ENCODE measurements at regions not wholly inside any gene's neighbourhood (a gene's known extent, or its start where the extent isn't known, plus 50 kb on each side); places are given as distances from the start of the nearest gene placed in this dataset.
"Not testable (repeated sequence)": the region's sequence is repeated elsewhere in the genome, so short reads cannot be mapped to it uniquely, and the experiment has no call there.

DNA sequence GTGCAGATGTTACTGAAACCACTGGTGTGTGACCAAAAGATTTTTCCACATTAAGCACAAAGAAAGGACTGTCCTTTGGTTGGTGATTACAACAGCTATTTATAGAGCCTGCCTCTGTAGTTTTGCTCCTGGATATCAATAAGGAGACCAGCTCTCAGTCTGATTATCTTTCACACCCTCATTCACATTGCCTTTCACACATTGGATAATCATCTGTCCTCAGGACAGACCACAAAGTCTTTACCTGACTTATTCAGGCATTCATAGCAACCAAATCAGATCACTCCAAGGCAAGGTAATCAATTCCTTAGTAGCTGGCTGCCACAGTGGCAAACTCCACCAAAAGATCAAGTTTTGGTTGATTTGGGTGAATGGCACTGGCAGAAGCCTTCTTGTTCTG lies 59.6 kb upstream of the CPSF6 start:
- no peaks in the 10 kb centered on the region for H3F3A ChIP-seq (ENCODE audit: control insufficient read depth, insufficient read depth)
- no peak overlapping the region for H3K4me3 ChIP-seq (ENCODE audit: low read length)
- TF ChIP-seq EZH2phosphoT487 (IDR thresholded peaks at IDR 0.05; ENCODE audit: borderline replicate concordance, low read length), result no peak
- TF ChIP-seq, protein P1, sequence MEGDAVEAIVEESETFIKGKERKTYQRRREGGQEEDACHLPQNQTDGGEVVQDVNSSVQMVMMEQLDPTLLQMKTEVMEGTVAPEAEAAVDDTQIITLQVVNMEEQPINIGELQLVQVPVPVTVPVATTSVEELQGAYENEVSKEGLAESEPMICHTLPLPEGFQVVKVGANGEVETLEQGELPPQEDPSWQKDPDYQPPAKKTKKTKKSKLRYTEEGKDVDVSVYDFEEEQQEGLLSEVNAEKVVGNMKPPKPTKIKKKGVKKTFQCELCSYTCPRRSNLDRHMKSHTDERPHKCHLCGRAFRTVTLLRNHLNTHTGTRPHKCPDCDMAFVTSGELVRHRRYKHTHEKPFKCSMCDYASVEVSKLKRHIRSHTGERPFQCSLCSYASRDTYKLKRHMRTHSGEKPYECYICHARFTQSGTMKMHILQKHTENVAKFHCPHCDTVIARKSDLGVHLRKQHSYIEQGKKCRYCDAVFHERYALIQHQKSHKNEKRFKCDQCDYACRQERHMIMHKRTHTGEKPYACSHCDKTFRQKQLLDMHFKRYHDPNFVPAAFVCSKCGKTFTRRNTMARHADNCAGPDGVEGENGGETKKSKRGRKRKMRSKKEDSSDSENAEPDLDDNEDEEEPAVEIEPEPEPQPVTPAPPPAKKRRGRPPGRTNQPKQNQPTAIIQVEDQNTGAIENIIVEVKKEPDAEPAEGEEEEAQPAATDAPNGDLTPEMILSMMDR (IDR thresholded peaks at IDR 0.05; ENCODE audit: low read depth, low read length, poor library complexity, severe bottlenecking), result no peak
- H3K27ac ChIP-seq (ENCODE audit: low read depth, low read length), result no peak overlapping the region
- no peaks in the 10 kb centered on the region for H3K9me3 ChIP-seq (ENCODE audit: control insufficient read depth, insufficient read depth, low read length)
- H3K9me2 ChIP-seq (replicated peaks; ENCODE audit: control insufficient read depth, low read length), result no peaks in the 10 kb centered on the region
- no peaks in the 10 kb centered on the region for H3K79me2 ChIP-seq (ENCODE audit: control insufficient read depth, low read length)
- no peaks in the 10 kb centered on the region for H3K36me3 ChIP-seq (ENCODE audit: control insufficient read depth, low read length)
- H3K4me1 ChIP-seq (ENCODE audit: control insufficient read depth, low read length), result no peaks in the 10 kb centered on the region
- no peaks in the 10 kb centered on the region for H3K27me3 ChIP-seq (ENCODE audit: control insufficient read depth, low read length)
- no peaks in the 10 kb centered on the region for H4K20me1 ChIP-seq (ENCODE audit: control insufficient read depth, insufficient read depth, low read depth, low read length)
- no peak overlapping the region for H3K4me2 ChIP-seq (ENCODE audit: low read length)

DNA sequence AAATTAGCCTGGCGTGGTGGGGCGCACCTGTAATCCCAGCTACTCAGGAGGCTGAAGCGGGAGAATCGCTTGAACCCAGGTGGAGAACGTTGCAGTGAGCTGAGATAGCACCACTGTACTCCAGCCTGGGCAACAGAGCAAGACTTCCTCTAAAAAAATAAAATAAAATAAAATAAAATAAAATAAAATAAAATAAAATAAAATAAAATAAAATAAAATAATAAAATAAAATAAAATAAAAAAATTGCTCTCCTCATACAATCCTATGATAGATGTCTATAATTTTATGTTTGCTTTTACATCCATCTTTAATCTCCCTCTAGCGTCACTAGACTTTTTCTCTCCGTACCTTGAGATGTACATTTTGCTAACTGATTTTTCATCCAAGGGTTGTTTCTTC lies 51.8 kb upstream of the CPSF6 start:
- not testable (repeated sequence) for H4K20me1 ChIP-seq (ENCODE audit: control insufficient read depth, insufficient read depth, low read depth, low read length); H3K4me1 ChIP-seq (ENCODE audit: control insufficient read depth, low read length); H3K27ac ChIP-seq (ENCODE audit: low read depth, low read length); H3F3A ChIP-seq (ENCODE audit: control insufficient read depth, insufficient read depth); H3K9me2 ChIP-seq (replicated peaks; ENCODE audit: control insufficient read depth, low read length); H3K27me3 ChIP-seq (ENCODE audit: control insufficient read depth, low read length); H3K36me3 ChIP-seq (ENCODE audit: control insufficient read depth, low read length); H3K4me2 ChIP-seq (ENCODE audit: low read length); H3K79me2 ChIP-seq (ENCODE audit: control insufficient read depth, low read length); H3K4me3 ChIP-seq (ENCODE audit: low read length)
- peaks cover 12% of the 10 kb centered on the region for H3K9me3 ChIP-seq (ENCODE audit: control insufficient read depth, insufficient read depth, low read length)

DNA sequence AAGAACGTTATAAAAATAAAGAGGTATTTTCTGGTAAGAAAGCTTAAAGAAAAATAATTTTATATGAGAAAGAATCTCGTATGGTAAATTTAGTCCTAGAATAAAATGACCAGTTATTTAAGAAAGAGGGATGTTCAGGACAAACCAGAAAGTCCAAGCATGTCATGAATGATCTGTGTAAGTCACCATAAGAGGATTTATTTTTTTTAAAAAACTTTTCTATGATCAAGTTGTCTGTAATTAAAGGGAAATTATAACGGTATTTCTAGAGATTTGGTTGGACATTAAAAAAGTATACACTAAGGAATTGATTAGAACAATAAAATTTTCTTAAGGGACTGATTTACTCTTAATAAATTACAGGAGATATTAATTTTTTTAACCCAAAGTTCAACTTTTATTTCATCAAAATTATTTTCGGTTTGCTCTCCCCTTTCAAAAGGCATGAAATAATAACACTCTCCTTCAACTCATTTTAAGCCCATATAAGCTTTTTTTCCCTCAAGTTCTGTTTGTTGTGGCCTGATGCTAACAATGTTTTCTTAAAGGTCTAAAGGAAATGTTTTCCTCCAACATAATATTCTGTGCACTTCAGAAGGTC lies 49.9 kb upstream of the CPSF6 start:
- no peaks in the 10 kb centered on the region for H3F3A ChIP-seq (ENCODE audit: control insufficient read depth, insufficient read depth)
- TF ChIP-seq EZH2phosphoT487 (IDR thresholded peaks at IDR 0.05; ENCODE audit: borderline replicate concordance, low read length), result no peak
- TF ChIP-seq, protein P1 (IDR thresholded peaks at IDR 0.05; ENCODE audit: low read depth, low read length, poor library complexity, severe bottlenecking), result no peak
- no peaks in the 10 kb centered on the region for H4K20me1 ChIP-seq (ENCODE audit: control insufficient read depth, insufficient read depth, low read depth, low read length)
- no peaks in the 10 kb centered on the region for H3K79me2 ChIP-seq (ENCODE audit: control insufficient read depth, low read length)
- H3K9me2 ChIP-seq (replicated peaks; ENCODE audit: control insufficient read depth, low read length), result no peaks in the 10 kb centered on the region
- H3K4me3 ChIP-seq (ENCODE audit: low read length), result no peak overlapping the region
- H3K4me1 ChIP-seq (ENCODE audit: control insufficient read depth, low read length), result no peaks in the 10 kb centered on the region
- H3K27me3 ChIP-seq (ENCODE audit: control insufficient read depth, low read length), result no peaks in the 10 kb centered on the region
- no peaks in the 10 kb centered on the region for H3K36me3 ChIP-seq (ENCODE audit: control insufficient read depth, low read length)
- H3K9me3 ChIP-seq (ENCODE audit: control insufficient read depth, insufficient read depth, low read length), result peaks cover 13% of the 10 kb centered on the region
- H3K4me2 ChIP-seq (ENCODE audit: low read length), result no peak overlapping the region
- H3K27ac ChIP-seq (ENCODE audit: low read depth, low read length), result no peak overlapping the region

All from DOHH2 (cell line).